ENCODE measurements at regions not wholly inside any gene's neighbourhood (a gene's known extent, or its start where the extent isn't known, plus 50 kb on each side); places are given as distances from the start of the nearest gene placed in this dataset.

- TF ChIP-seq CTCF (conservative IDR thresholded peaks at IDR 0.05): no peak
- no peaks in the 10 kb centered on the region for H3K9me3 Mint-ChIP-seq
Measured at GRCh38 chr10:6956562-6956961, 376.5 kb upstream of the PRKCQ start.

GRCh38 chr10:6953271-6953801, 373.3 kb upstream of the PRKCQ start:
- Mint-ChIP-seq H3K4me3 (no peak overlapping the region), H3K27ac (no peak overlapping the region), H3K27me3 (peaks cover 10% of the 10 kb centered on the region)

More at GRCh38 chr10:6956562-6956961, 376.5 kb upstream of the PRKCQ start:
- H3K27ac Mint-ChIP-seq: no peak overlapping the region
- no peak overlapping the region for H3K4me3 Mint-ChIP-seq
- H3K36me3 Mint-ChIP-seq: no peaks in the 10 kb centered on the region
- H3K4me1 Mint-ChIP-seq (ENCODE audit: unreplicated experiment): peaks cover 11% of the 10 kb centered on the region
- no peak for DNase-seq (ENCODE audit: extremely low spot score, unreplicated experiment)
- peaks cover 21% of the 10 kb centered on the region for H3K27me3 Mint-ChIP-seq

GRCh38 chr10:6951732-6952131, 371.7 kb upstream of the PRKCQ start:
- Mint-ChIP-seq H3K36me3 (no peaks in the 10 kb centered on the region), H3K27me3 (peaks cover 19% of the 10 kb centered on the region), H3K4me3 (no peak overlapping the region), H3K27ac (no peak overlapping the region), H3K4me1 (ENCODE audit: unreplicated experiment) (peaks cover 11% of the 10 kb centered on the region), H3K9me3 (no peaks in the 10 kb centered on the region)
- no peak for DNase-seq (ENCODE audit: extremely low spot score, unreplicated experiment)
- no peak for TF ChIP-seq CTCF (conservative IDR thresholded peaks at IDR 0.05)

More at GRCh38 chr10:6953271-6953801, 373.3 kb upstream of the PRKCQ start:
- Mint-ChIP-seq H3K9me3 (no peaks in the 10 kb centered on the region), H3K4me1 (ENCODE audit: unreplicated experiment) (peaks cover 11% of the 10 kb centered on the region), H3K36me3 (no peaks in the 10 kb centered on the region)
- DNase-seq (ENCODE audit: extremely low spot score, unreplicated experiment): no peak
- TF ChIP-seq CTCF (conservative IDR thresholded peaks at IDR 0.05): no peak

DNA sequence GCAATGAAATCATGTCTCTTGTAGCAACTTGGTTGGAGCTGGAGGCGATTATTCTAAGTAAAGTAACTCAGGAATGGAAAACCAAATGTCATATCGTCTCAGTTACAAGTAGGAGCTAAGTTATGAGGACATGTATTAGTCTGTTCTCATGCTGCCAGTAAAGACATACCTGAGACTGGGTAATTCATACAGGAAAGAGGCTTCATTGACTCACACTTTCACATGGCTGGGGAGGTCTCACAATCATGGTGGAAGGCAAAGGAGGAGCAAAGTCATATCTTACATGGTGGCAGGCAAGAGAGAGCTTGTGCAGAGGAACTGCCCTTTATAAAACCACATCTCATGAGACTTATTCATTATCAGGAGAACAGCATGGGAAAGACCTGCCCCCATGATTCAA, 370.1 kb upstream of the PRKCQ start:
- DNase-seq (ENCODE audit: extremely low spot score, unreplicated experiment): no peak
- Mint-ChIP-seq H3K9me3 (no peaks in the 10 kb centered on the region), H3K36me3 (no peaks in the 10 kb centered on the region), H3K4me1 (ENCODE audit: unreplicated experiment) (peaks cover 11% of the 10 kb centered on the region), H3K4me3 (no peak overlapping the region), H3K27me3 (peaks cover 26% of the 10 kb centered on the region), H3K27ac (no peak overlapping the region)
- TF ChIP-seq CTCF (conservative IDR thresholded peaks at IDR 0.05): no peak

DNA sequence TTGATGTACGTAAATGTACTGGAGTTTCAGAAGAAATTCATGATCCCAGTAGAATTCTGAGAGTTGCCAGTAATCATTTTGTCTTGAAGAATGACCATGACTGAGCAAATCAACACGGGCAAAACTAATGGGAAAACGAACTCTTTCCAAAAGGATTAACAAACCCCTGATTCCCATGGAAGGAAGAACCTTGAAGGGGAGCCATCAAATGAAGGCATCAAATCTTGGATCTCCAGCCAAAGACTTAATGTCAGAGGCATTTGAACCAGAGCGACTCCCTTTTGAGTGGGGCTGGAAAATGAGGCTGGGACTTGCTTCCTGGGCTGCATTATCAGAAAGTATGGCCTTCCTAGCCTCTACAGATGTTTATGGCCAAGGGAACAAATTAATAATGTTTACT, 364.4 kb upstream of the PRKCQ start:
- Mint-ChIP-seq H3K36me3 (no peaks in the 10 kb centered on the region), H3K4me1 (ENCODE audit: unreplicated experiment) (no peaks in the 10 kb centered on the region), H3K27ac (no peak overlapping the region), H3K4me3 (no peak overlapping the region), H3K9me3 (no peaks in the 10 kb centered on the region), H3K27me3 (peaks cover 38% of the 10 kb centered on the region)
- no peak for TF ChIP-seq CTCF (conservative IDR thresholded peaks at IDR 0.05)
- DNase-seq (ENCODE audit: extremely low spot score, unreplicated experiment): no peak

DNA sequence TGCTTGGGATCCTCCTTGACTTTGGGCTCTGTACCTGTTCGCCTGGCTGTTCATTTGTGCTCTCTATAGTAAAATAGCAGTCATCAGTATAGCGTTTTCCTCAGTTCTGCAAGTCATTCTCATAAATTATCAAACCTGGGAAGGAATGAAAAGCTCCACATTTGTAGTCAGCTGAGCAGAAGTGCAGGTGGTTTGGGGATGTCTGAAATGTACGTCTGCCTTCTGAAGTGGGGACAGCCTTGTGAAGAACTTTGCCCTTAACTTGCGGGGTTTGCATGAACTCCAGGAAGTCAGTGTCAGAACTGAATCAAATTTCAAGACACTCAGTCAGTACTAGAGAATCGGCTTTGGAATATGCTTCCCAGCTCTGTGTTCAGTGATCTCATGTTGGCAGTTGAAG, 358.3 kb upstream of the PRKCQ start:
- Mint-ChIP-seq H3K4me1 (ENCODE audit: unreplicated experiment) (no peaks in the 10 kb centered on the region), H3K9me3 (peaks cover 4% of the 10 kb centered on the region), H3K36me3 (no peaks in the 10 kb centered on the region), H3K4me3 (no peak overlapping the region), H3K27ac (no peak overlapping the region), H3K27me3 (peaks cover 24% of the 10 kb centered on the region)
- no peak for TF ChIP-seq CTCF (conservative IDR thresholded peaks at IDR 0.05)
- no peak for DNase-seq (ENCODE audit: extremely low spot score, unreplicated experiment)

All from type B pancreatic cell (in vitro differentiated cells).